OCI-LY1 (cell line): ENCODE measurements at regions not wholly inside any gene's neighbourhood (a gene's known extent, or its start where the extent isn't known, plus 50 kb on each side); places are given as distances from the start of the nearest gene placed in this dataset.
"Not testable (repeated sequence)": the region's sequence is repeated elsewhere in the genome, so short reads cannot be mapped to it uniquely, and the experiment has no call there.

Experiments
- H2AFZ ChIP-seq: fragments of 200-600 bp; sonication (generic), shearing (Covaris generic); 2 replicates; pipeline ENCODE4 v1.6.0; 2014; ENCODE audit warnings: antibody characterized with exemption, mild to moderate bottlenecking, low read length
- H3F3A ChIP-seq: fragments of 200-600 bp; sonication (generic), shearing (Covaris generic); 2 replicates; pipeline ENCODE4 v1.6.0; 2014; ENCODE audit warnings: mild to moderate bottlenecking, antibody characterized with exemption, low read length, moderate library complexity; ENCODE audit not compliant: insufficient read depth
- H3K27ac ChIP-seq: fragments of 200-600 bp; sonication (generic); 2 replicates; pipeline ENCODE4 v1.5.1; 2014; ENCODE audit warnings: low read length, mixed run types, mild to moderate bottlenecking, low read depth; ENCODE audit not compliant: poor library complexity, severe bottlenecking
- H3K27me3 ChIP-seq: fragments of 200-600 bp; sonication (generic); 2 replicates; pipeline ENCODE4 v1.6.0; 2014; ENCODE audit warnings: antibody characterized with exemption, mild to moderate bottlenecking, low read length, moderate library complexity; ENCODE audit not compliant: insufficient read depth
- H3K36me3 ChIP-seq: fragments of 200-600 bp; sonication (generic); 2 replicates; pipeline ENCODE4 v1.6.1; 2014; ENCODE audit warnings: mild to moderate bottlenecking, antibody characterized with exemption, low read length, moderate library complexity, mixed read lengths; ENCODE audit not compliant: insufficient read depth
- H3K4me1 ChIP-seq: fragments of 200-600 bp; sonication (generic); 2 replicates; pipeline ENCODE4 v1.5.1; 2014; ENCODE audit warnings: mild to moderate bottlenecking, low read length, moderate library complexity; ENCODE audit not compliant: insufficient read depth, severe bottlenecking
- H3K4me2 ChIP-seq: fragments of 200-600 bp; sonication (generic), shearing (Covaris generic); 2 replicates; pipeline ENCODE4 v1.6.1; 2014; ENCODE audit warnings: low read length
- H3K4me3 ChIP-seq: fragments of 200-600 bp; sonication (generic); 2 replicates; pipeline ENCODE4 v1.5.1; 2014; ENCODE audit warnings: low read length, low read depth, mild to moderate bottlenecking, mixed read lengths; ENCODE audit not compliant: poor library complexity, severe bottlenecking
- H3K79me2 ChIP-seq: fragments of 200-600 bp; shearing (Covaris generic); 2 replicates; pipeline ENCODE4 v1.6.1; 2016; ENCODE audit warnings: mixed run types, low read length, mixed read lengths; ENCODE audit not compliant: insufficient read depth
- H3K9ac ChIP-seq: fragments of 200-600 bp; sonication (generic), shearing (Covaris generic); 2 replicates; pipeline ENCODE4 v1.6.1; 2014; ENCODE audit warnings: mild to moderate bottlenecking, low read length, mixed read lengths
- H3K9me2 ChIP-seq: fragments of 200-600 bp; sonication (generic), shearing (Covaris generic); 2 replicates; pipeline ENCODE4 v1.6.1; 2014; ENCODE audit warnings: low read depth, mild to moderate bottlenecking, low read length, mixed read lengths
- H3K9me3 ChIP-seq: fragments of 200-600 bp; shearing (Covaris generic); 2 replicates; pipeline ENCODE4 v1.6.1; 2014; ENCODE audit warnings: low read length, mixed read lengths
- H4K20me1 ChIP-seq: fragments of 200-600 bp; sonication (generic), shearing (Covaris generic); 2 replicates; pipeline ENCODE4 v1.6.0; 2016; ENCODE audit warnings: mild to moderate bottlenecking, low read length; ENCODE audit not compliant: insufficient read depth
- CTCF ChIP-seq: fragments of 200-600 bp; sonication (generic), shearing (Covaris generic); IDR thresholded peaks from 2 replicates; pipeline ENCODE4 v1.5.1; 2017; ENCODE audit warnings: mild to moderate bottlenecking, antibody characterized with exemption, low read length, moderate library complexity, mixed read lengths
- EZH2 ChIP-seq: fragments of 200-600 bp; sonication (generic), shearing (Covaris generic); IDR thresholded peaks from 2 replicates; pipeline ENCODE4 v1.8.0; 2017; ENCODE audit warnings: borderline replicate concordance, mixed run types, mild to moderate bottlenecking, antibody characterized with exemption, low read length, moderate library complexity, mixed read lengths

- Histone ChIP-seq H3K4me3 (no peak overlapping the region), H3K4me1 (no peaks in the 10 kb centered on the region), H3K9ac (no peak overlapping the region), H3K9me3 (no peaks in the 10 kb centered on the region), H3K36me3 (no peaks in the 10 kb centered on the region), H3K4me2 (no peak overlapping the region), H4K20me1 (no peaks in the 10 kb centered on the region), H3K9me2 (no peaks in the 10 kb centered on the region), H3K27ac (no peak overlapping the region), H2AFZ (no peak overlapping the region), H3F3A (no peaks in the 10 kb centered on the region), H3K27me3 (no peaks in the 10 kb centered on the region), H3K79me2 (no peaks in the 10 kb centered on the region)
- TF ChIP-seq EZH2 (no peak), CTCF (no peak)
These were observed 216.8 kb upstream of the CXADR start for GRCh38 chr21:17295997-17296396.

- H3K79me2 ChIP-seq, H3K4me2 ChIP-seq, H3K4me1 ChIP-seq, H3K36me3 ChIP-seq, H3K27me3 ChIP-seq, H3K27ac ChIP-seq, H3F3A ChIP-seq, H4K20me1 ChIP-seq, H3K4me3 ChIP-seq, H3K9me2 ChIP-seq, H3K9me3 ChIP-seq, H2AFZ ChIP-seq, H3K9ac ChIP-seq: not testable (repeated sequence)
These were observed 213.3 kb upstream of the CXADR start for GRCh38 chr21:17299576-17299975.

- H2AFZ ChIP-seq, H3K79me2 ChIP-seq, H3K9me2 ChIP-seq, H3K4me1 ChIP-seq, H3F3A ChIP-seq, H3K36me3 ChIP-seq, H3K4me2 ChIP-seq, H3K9ac ChIP-seq, H3K27ac ChIP-seq, H4K20me1 ChIP-seq, H3K4me3 ChIP-seq, H3K27me3 ChIP-seq, H3K9me3 ChIP-seq: not testable (repeated sequence)
These were observed 185.1 kb upstream of the CXADR start for GRCh38 chr21:17327715-17328114.

- Histone ChIP-seq H3F3A (no peaks in the 10 kb centered on the region), H3K9me2 (no peaks in the 10 kb centered on the region), H3K9me3 (no peaks in the 10 kb centered on the region), H3K36me3 (no peaks in the 10 kb centered on the region), H3K27me3 (no peaks in the 10 kb centered on the region), H4K20me1 (no peaks in the 10 kb centered on the region), H3K27ac (no peak overlapping the region), H3K79me2 (no peaks in the 10 kb centered on the region), H3K4me2 (no peak overlapping the region), H3K4me3 (no peak overlapping the region), H3K4me1 (no peaks in the 10 kb centered on the region), H2AFZ (no peak overlapping the region), H3K9ac (no peak overlapping the region)
- no peak for TF ChIP-seq EZH2
- no peak for TF ChIP-seq CTCF
These were observed 178.4 kb upstream of the CXADR start for GRCh38 chr21:17334484-17334883.
